Neural cell (in vitro differentiated cells): ENCODE measurements at regions not wholly inside any gene's neighbourhood (a gene's known extent, or its start where the extent isn't known, plus 50 kb on each side); places are given as distances from the start of the nearest gene placed in this dataset.

Source experiments
- H2AFZ ChIP-seq: fragments of 200-600, 300-800 bp; sonication (generic), shearing (Covaris generic); 2 replicates; pipeline ENCODE4 v1.6.0; 2014; ENCODE audit warnings: low read depth, mild to moderate bottlenecking, antibody characterized with exemption, low read length, moderate library complexity
- H3F3A ChIP-seq: fragments of 200-600 bp; shearing (Covaris generic); 2 replicates; pipeline ENCODE4 v1.6.1; 2016; ENCODE audit warnings: mild to moderate bottlenecking, moderate library complexity, mixed read lengths, antibody characterized with exemption, low read length; ENCODE audit not compliant: insufficient read depth, poor library complexity, severe bottlenecking
- H3K27ac ChIP-seq: fragments of 200-600, 300-800 bp; sonication (generic), shearing (Covaris generic); 2 replicates; pipeline ENCODE4 v1.5.1; 2014; ENCODE audit warnings: mild to moderate bottlenecking, low read length, moderate library complexity
- H3K27me3 ChIP-seq: fragments of 300-800, 200-600 bp; sonication (generic), shearing (Covaris generic); 2 replicates; pipeline ENCODE4 v1.6.0; 2014; ENCODE audit warnings: mild to moderate bottlenecking, low read depth, low read length, moderate library complexity; ENCODE audit not compliant: insufficient read depth
- H3K36me3 ChIP-seq: fragments of 300-800, 200-600 bp; sonication (generic), shearing (Covaris generic); 2 replicates; pipeline ENCODE4 v1.5.1; 2014; ENCODE audit warnings: mild to moderate bottlenecking, antibody characterized with exemption, low read length, moderate library complexity; ENCODE audit not compliant: insufficient read depth
- H3K4me2 ChIP-seq: fragments of 300-800, 200-600 bp; sonication (generic), shearing (Covaris generic); 2 replicates; pipeline ENCODE4 v1.6.0; 2014; ENCODE audit warnings: mild to moderate bottlenecking, low read length
- H3K4me3 ChIP-seq: fragments of 300-800, 200-600 bp; sonication (generic), shearing (Covaris generic); 2 replicates; pipeline ENCODE4 v1.5.1; 2014; ENCODE audit warnings: mild to moderate bottlenecking, low read length, moderate library complexity
- H3K79me2 ChIP-seq: fragments of 200-600 bp; shearing (Covaris generic); replicated peaks from 2 replicates; pipeline ENCODE4 v1.6.0; 2014; ENCODE audit warnings: mild to moderate bottlenecking, low read length, moderate library complexity; ENCODE audit not compliant: insufficient read depth
- H3K9ac ChIP-seq: fragments of 300-800, 200-600 bp; sonication (generic), shearing (Covaris generic); 2 replicates; pipeline ENCODE4 v1.6.1; 2016; ENCODE audit warnings: mild to moderate bottlenecking, low read length, mixed read lengths
- H3K9me2 ChIP-seq: fragments of 200-600 bp; shearing (Covaris generic); 2 replicates; pipeline ENCODE4 v1.6.1; 2016; ENCODE audit warnings: mild to moderate bottlenecking, low read length, mixed read lengths; ENCODE audit not compliant: insufficient read depth
- H3K9me3 ChIP-seq: fragments of 200-600, 300-800 bp; sonication (generic), shearing (Covaris generic); 2 replicates; pipeline ENCODE4 v1.6.1; 2016; ENCODE audit warnings: mild to moderate bottlenecking, mixed run types, low read length, moderate library complexity, mixed read lengths
- H4K20me1 ChIP-seq: fragments of 200-600 bp; shearing (Covaris generic); 2 replicates; pipeline ENCODE4 v1.6.1; 2016; ENCODE audit warnings: mild to moderate bottlenecking, mixed run types; ENCODE audit not compliant: insufficient read depth
- CTCF ChIP-seq: fragments of 450-650 bp; IDR thresholded peaks from 2 replicates; pipeline ENCODE4 v1.5.1; 2014; ENCODE audit warnings: antibody characterized with exemption, mild to moderate bottlenecking, moderate library complexity; ENCODE audit not compliant: poor library complexity, severe bottlenecking
- EP300 ChIP-seq: fragments of 450-650 bp; conservative IDR thresholded peaks from 2 replicates; pipeline ENCODE4 v1.6.1; 2014; ENCODE audit warnings: antibody characterized with exemption, mild to moderate bottlenecking, moderate library complexity; ENCODE audit not compliant: poor library complexity, severe bottlenecking
- EZH2 ChIP-seq: fragments of 200-600, 300-800 bp; shearing (Covaris generic), sonication (generic); IDR thresholded peaks from 2 replicates; pipeline ENCODE4 v1.6.1; 2014; ENCODE audit warnings: antibody characterized with exemption, low read length, borderline replicate concordance, mild to moderate bottlenecking; ENCODE audit not compliant: insufficient read depth, poor library complexity, severe bottlenecking
- MXI1 ChIP-seq: fragments of 450-650 bp; conservative IDR thresholded peaks from 2 replicates; pipeline ENCODE4 v1.6.1; 2014; ENCODE audit warnings: antibody characterized with exemption, mild to moderate bottlenecking; ENCODE audit not compliant: poor library complexity, severe bottlenecking
- POLR2AphosphoS5 ChIP-seq: IDR thresholded peaks from 2 replicates; pipeline ENCODE4 v1.6.1; 2012
- RAD21 ChIP-seq: fragments of 450-650 bp; conservative IDR thresholded peaks from 2 replicates; pipeline ENCODE4 v1.6.1; 2014; ENCODE audit warnings: antibody characterized with exemption, mild to moderate bottlenecking, moderate library complexity
- REST ChIP-seq: IDR thresholded peaks from 2 replicates; pipeline ENCODE4 v1.6.1; 2012; ENCODE audit warnings: borderline replicate concordance
- SMC3 ChIP-seq: fragments of 450-650 bp; conservative IDR thresholded peaks from 2 replicates; pipeline ENCODE4 v1.6.1; 2014; ENCODE audit warnings: antibody characterized with exemption, mild to moderate bottlenecking, moderate library complexity; ENCODE audit not compliant: poor library complexity
- TAF1 ChIP-seq: IDR thresholded peaks from 2 replicates; pipeline ENCODE4 v1.6.1; 2012; ENCODE audit warnings: low read depth

DNA sequence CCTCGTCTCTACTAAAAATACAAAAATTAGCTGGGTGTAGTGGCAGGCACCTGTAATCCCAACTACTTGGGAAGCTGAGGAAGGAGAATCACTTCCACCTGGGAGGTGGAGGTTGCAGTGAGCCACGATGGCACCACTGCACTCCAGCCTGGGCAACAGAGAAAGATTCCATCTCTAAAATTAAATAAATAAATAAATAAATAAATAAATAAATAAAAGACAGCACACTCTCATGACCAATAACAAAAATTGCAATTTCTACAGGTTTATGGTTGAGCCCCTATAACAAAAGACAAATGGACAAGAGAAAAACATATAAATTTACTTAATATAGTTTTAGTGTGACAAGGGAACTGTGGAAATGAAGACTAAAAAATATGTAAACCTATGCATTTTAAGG lies 384.1 kb downstream of the CDH19 start:
- H3K4me3 ChIP-seq: no peak overlapping the region
- H3K27me3 ChIP-seq: no peaks in the 10 kb centered on the region
- TF ChIP-seq EP300: no peak
- no peak for TF ChIP-seq MXI1
- no peak for TF ChIP-seq SMC3
- no peaks in the 10 kb centered on the region for H3K79me2 ChIP-seq
- no peaks in the 10 kb centered on the region for H3K9me3 ChIP-seq
- no peaks in the 10 kb centered on the region for H3K36me3 ChIP-seq
- no peak overlapping the region for H2AFZ ChIP-seq
- no peak overlapping the region for H3K4me2 ChIP-seq
- no peak overlapping the region for H3K27ac ChIP-seq
- no peak overlapping the region for H3K9ac ChIP-seq
- no peaks in the 10 kb centered on the region for H4K20me1 ChIP-seq
- H3F3A ChIP-seq: no peaks in the 10 kb centered on the region
- H3K9me2 ChIP-seq: no peaks in the 10 kb centered on the region

DNA sequence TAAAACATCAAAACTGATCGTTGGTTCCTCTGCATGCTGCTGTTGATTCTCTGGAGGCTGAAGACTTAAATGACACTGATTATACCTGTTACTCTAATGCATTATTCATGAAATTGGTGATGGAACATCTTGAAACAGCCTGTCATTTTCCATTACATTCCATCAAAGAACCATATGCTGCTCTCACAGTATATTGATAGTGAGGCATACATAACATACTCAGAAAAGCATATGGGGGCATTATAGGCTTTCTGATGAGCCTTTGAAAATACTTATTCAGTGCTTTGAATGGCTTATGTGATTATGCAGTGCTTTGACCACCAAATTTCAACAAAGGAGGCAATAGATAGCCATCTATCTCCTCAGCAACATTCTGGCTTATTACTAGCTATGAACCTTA lies 392.1 kb downstream of the CDH19 start:
- no peaks in the 10 kb centered on the region for H3K79me2 ChIP-seq
- H3K27me3 ChIP-seq: no peaks in the 10 kb centered on the region
- H3K9me3 ChIP-seq: no peaks in the 10 kb centered on the region
- H2AFZ ChIP-seq: no peak overlapping the region
- H3K36me3 ChIP-seq: no peaks in the 10 kb centered on the region
- no peaks in the 10 kb centered on the region for H4K20me1 ChIP-seq
- H3K27ac ChIP-seq: peak overlapping the region; percentile 65
- no peaks in the 10 kb centered on the region for H3K9me2 ChIP-seq
- H3F3A ChIP-seq: peaks cover 9% of the 10 kb centered on the region
- TF ChIP-seq TAF1 (no peak), RAD21 (peak; percentile 77), MXI1 (no peak), REST (no peak), EZH2 (no peak), POLR2AphosphoS5 (peak; percentile 79), CTCF (peak; percentile 67), EP300 (peak; percentile 96), SMC3 (peak; percentile 75)
- no peak overlapping the region for H3K9ac ChIP-seq
- peak overlapping the region; percentile 9 for H3K4me2 ChIP-seq
- no peak overlapping the region for H3K4me3 ChIP-seq

DNA sequence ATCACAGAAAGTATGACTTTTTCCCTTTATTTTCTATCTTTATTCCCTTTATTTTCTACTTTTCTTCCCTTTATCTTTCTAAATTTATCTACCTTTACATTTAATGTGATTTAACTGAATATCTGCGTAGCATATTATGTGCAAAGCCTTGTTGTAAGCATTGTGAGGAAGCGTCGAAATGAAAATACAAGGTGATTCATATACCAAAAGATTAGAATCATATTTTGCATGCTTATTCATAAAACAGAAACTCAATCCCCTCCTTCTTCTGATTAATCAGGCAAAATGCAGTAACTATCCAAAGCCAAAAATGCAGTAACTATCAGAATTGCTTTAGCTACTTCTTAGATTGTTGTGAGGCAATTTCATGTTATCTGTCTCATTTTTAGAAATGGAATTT lies 393.0 kb downstream of the CDH19 start:
- Histone ChIP-seq H3K4me2 (peak overlapping the region; percentile 9), H3K9me2 (no peaks in the 10 kb centered on the region)
- no peak for TF ChIP-seq TAF1
- no peak for TF ChIP-seq EZH2
- no peak for TF ChIP-seq CTCF
- TF ChIP-seq REST: no peak
- TF ChIP-seq EP300: no peak
- no peak for TF ChIP-seq POLR2AphosphoS5
- no peak for TF ChIP-seq MXI1
- TF ChIP-seq RAD21: no peak
- no peak for TF ChIP-seq SMC3

More for the DNA sequence above, 393.0 kb downstream of the CDH19 start:
- Histone ChIP-seq H3K4me3 (no peak overlapping the region), H3F3A (peaks cover 9% of the 10 kb centered on the region), H3K9ac (no peak overlapping the region), H3K9me3 (no peaks in the 10 kb centered on the region), H3K36me3 (no peaks in the 10 kb centered on the region), H3K27me3 (no peaks in the 10 kb centered on the region), H4K20me1 (no peaks in the 10 kb centered on the region), H3K79me2 (no peaks in the 10 kb centered on the region), H3K27ac (no peak overlapping the region), H2AFZ (no peak overlapping the region)
